MM.1S (cell line): ENCODE measurements at regions not wholly inside any gene's neighbourhood (a gene's known extent, or its start where the extent isn't known, plus 50 kb on each side); places are given as distances from the start of the nearest gene placed in this dataset.

Experiments
- EZH2 ChIP-seq: fragments of 300-600 bp; sonication (generic); optimal IDR thresholded peaks from 2 replicates; pipeline ENCODE3; 2017; ENCODE audit warnings: low read depth, mild to moderate bottlenecking, antibody characterized with exemption, low read length, mixed read lengths
- TF ChIP-seq, protein P1 (sequence below): fragments of 300-600 bp; sonication (generic); IDR thresholded peaks from 2 replicates; pipeline ENCODE4 v1.5.1; 2016; ENCODE audit warnings: antibody characterized with exemption, low read length, mixed read lengths

DNA sequence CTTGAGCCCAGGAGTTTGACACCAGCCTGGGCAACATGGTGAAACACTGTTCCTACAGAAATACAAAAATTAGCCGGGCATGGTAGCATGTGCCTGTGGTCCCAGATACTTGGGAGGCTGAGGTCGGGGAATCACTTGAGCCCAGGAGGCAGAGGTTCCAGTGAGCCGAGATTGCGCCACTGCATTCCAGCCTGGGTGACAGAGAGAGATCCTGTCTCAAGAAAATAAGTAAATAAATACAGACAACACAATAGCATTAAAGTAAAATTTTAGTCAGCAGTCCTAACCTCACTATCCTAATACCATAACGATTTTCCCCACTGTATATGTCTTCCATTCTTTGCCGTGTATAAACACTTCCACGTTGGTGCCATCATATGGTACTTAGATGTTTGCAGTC is 83.0 kb upstream of the MBOAT2 start:
- TF ChIP-seq, protein P1, sequence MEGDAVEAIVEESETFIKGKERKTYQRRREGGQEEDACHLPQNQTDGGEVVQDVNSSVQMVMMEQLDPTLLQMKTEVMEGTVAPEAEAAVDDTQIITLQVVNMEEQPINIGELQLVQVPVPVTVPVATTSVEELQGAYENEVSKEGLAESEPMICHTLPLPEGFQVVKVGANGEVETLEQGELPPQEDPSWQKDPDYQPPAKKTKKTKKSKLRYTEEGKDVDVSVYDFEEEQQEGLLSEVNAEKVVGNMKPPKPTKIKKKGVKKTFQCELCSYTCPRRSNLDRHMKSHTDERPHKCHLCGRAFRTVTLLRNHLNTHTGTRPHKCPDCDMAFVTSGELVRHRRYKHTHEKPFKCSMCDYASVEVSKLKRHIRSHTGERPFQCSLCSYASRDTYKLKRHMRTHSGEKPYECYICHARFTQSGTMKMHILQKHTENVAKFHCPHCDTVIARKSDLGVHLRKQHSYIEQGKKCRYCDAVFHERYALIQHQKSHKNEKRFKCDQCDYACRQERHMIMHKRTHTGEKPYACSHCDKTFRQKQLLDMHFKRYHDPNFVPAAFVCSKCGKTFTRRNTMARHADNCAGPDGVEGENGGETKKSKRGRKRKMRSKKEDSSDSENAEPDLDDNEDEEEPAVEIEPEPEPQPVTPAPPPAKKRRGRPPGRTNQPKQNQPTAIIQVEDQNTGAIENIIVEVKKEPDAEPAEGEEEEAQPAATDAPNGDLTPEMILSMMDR: no peak
- TF ChIP-seq EZH2: no peak
